Liver (tissue), 8 donors: ENCODE measurements at regions not wholly inside any gene's neighbourhood (a gene's known extent, or its start where the extent isn't known, plus 50 kb on each side); places are given as distances from the start of the nearest gene placed in this dataset.

Experiments
- DNase-seq: peaks from one replicate; pipeline ENCODE4 v3.0.0-alpha.2; 2017; ENCODE audit warnings: low spot score
- H3K27ac ChIP-seq, 2 donors: one replicate each; pipeline ENCODE4 v1.7.0; 2013; ENCODE audit warnings: inconsistent platforms in 2 of 2, low read length in 2 of 2, control low read depth in 1 of 2, low read depth in 1 of 2, mild to moderate bottlenecking in 1 of 2
- H3K27me3 ChIP-seq, 4 donors: one replicate each; pipeline versions ENCODE4 v1.6.1 to v1.7.0; 2013; ENCODE audit warnings: low read length in 3 of 4, inconsistent platforms in 1 of 4, mild to moderate bottlenecking in 1 of 4, moderate library complexity in 1 of 4; ENCODE audit not compliant: control insufficient read depth in 4 of 4, insufficient read depth in 4 of 4
- H3K36me3 ChIP-seq, 4 donors: one replicate each; pipeline versions ENCODE4 v1.6.1 to v1.7.0; 2013; ENCODE audit warnings: low read length in 3 of 4, mild to moderate bottlenecking in 3 of 4, low read depth in 1 of 4, moderate library complexity in 1 of 4; ENCODE audit not compliant: control insufficient read depth in 4 of 4, insufficient read depth in 3 of 4
- H3K4me1 ChIP-seq, 4 donors: one replicate each; pipeline versions ENCODE4 v1.6.1 to v1.7.0; 2013; ENCODE audit warnings: low read length in 3 of 4, mild to moderate bottlenecking in 3 of 4, moderate library complexity in 1 of 4; ENCODE audit not compliant: control insufficient read depth in 4 of 4, insufficient read depth in 4 of 4
- H3K4me3 ChIP-seq, 3 donors: one replicate each; pipeline versions ENCODE4 v1.6.1 to v1.7.0; 2013; ENCODE audit warnings: low read length in 3 of 3, control low read depth in 1 of 3, low read depth in 1 of 3, mild to moderate bottlenecking in 1 of 3
- H3K9ac ChIP-seq, 2 donors: one replicate each; pipeline ENCODE4 v1.7.0; 2013; ENCODE audit warnings: low read length in 2 of 2, mild to moderate bottlenecking in 2 of 2, moderate library complexity in 2 of 2, control low read depth in 1 of 2, low read depth in 1 of 2
- H3K9me3 ChIP-seq, 4 donors: one replicate each; pipeline versions ENCODE4 v1.6.1 to v1.7.0; 2013; ENCODE audit warnings: low read length in 3 of 4; ENCODE audit not compliant: control insufficient read depth in 4 of 4
- EGR1 ChIP-seq, 2 donors: IDR thresholded peaks; 2 replicates each; pipeline ENCODE4 v1.6.1; 2016 to 2018; ENCODE audit warnings: antibody characterized with exemption in 2 of 2, low read depth in 2 of 2
- FOXA1 ChIP-seq: IDR thresholded peaks from 2 replicates; pipeline ENCODE4 v1.6.1; 2016; ENCODE audit warnings: antibody characterized with exemption
- FOXA2 ChIP-seq: IDR thresholded peaks from 2 replicates; pipeline ENCODE4 v1.6.1; 2016; ENCODE audit warnings: antibody characterized with exemption
- GABPA ChIP-seq, 2 donors: IDR thresholded peaks in 1 of 2; conservative IDR thresholded peaks in 1 of 2; 2 replicates each; pipeline ENCODE4 v1.6.1; 2016; ENCODE audit warnings: antibody characterized with exemption in 2 of 2, mild to moderate bottlenecking in 1 of 2, moderate library complexity in 1 of 2
- HNF4A ChIP-seq, 2 donors: conservative IDR thresholded peaks; 2 replicates each; pipeline ENCODE4 v1.6.1; 2016; ENCODE audit warnings: antibody characterized with exemption in 2 of 2, mild to moderate bottlenecking in 2 of 2
- HNF4G ChIP-seq: IDR thresholded peaks from 2 replicates; pipeline ENCODE4 v1.6.1; 2016; ENCODE audit warnings: antibody characterized with exemption
- JUND ChIP-seq, 2 donors: IDR thresholded peaks; 2 replicates each; pipeline ENCODE4 v1.6.1; 2016; ENCODE audit warnings: antibody characterized with exemption in 2 of 2
- NR2F2 ChIP-seq: IDR thresholded peaks from 2 replicates; pipeline ENCODE4 v1.6.1; 2016; ENCODE audit warnings: antibody characterized with exemption
- RAD21 ChIP-seq, 2 donors: IDR thresholded peaks; 2 replicates each; pipeline ENCODE4 v1.6.1; 2016; ENCODE audit warnings: antibody characterized with exemption in 2 of 2, mild to moderate bottlenecking in 2 of 2
- RXRA ChIP-seq, 2 donors: IDR thresholded peaks; 2 replicates each; pipeline ENCODE4 v1.6.1; 2017 to 2018; ENCODE audit warnings: antibody characterized with exemption in 2 of 2, mild to moderate bottlenecking in 1 of 2
- SP1 ChIP-seq: IDR thresholded peaks from 2 replicates; pipeline ENCODE4 v1.6.1; 2018; ENCODE audit warnings: antibody characterized with exemption, mild to moderate bottlenecking
- TAF1 ChIP-seq: conservative IDR thresholded peaks from 2 replicates; pipeline ENCODE4 v1.6.1; 2016; ENCODE audit warnings: antibody characterized with exemption, mild to moderate bottlenecking
- YY1 ChIP-seq: IDR thresholded peaks from 2 replicates; pipeline ENCODE4 v1.6.1; 2016; ENCODE audit warnings: antibody characterized with exemption, mild to moderate bottlenecking
- WGBS: extraction: QIAGEN DNeasy Blood & Tissue Kit; methylation state at CpG from one replicate; pipeline ENCODE4 v1.1.7; 2013; 5-methylcytosine and 5-hydroxymethylcytosine counted together
- TF ChIP-seq, protein P1 (sequence below): IDR thresholded peaks from 2 replicates; pipeline ENCODE4 v1.6.1; 2016; ENCODE audit warnings: antibody characterized with exemption
- TF ChIP-seq, protein P2 (sequence below): IDR thresholded peaks from 2 replicates; pipeline ENCODE4 v1.6.1; 2016; ENCODE audit warnings: antibody characterized with exemption
- TF ChIP-seq, protein P3 (sequence below): fragments of 150-350 bp; IDR thresholded peaks from 2 replicates; pipeline ENCODE4 v1.5.1; 2017; ENCODE audit warnings: improper control_type of control experiment, low read depth, low read length; ENCODE audit not compliant: missing input control
- TF ChIP-seq, protein P4 (sequence below): IDR thresholded peaks from 2 replicates; pipeline ENCODE4 v1.6.1; 2016; ENCODE audit warnings: antibody characterized with exemption, mild to moderate bottlenecking
- TF ChIP-seq, protein P5 (sequence below): IDR thresholded peaks from 2 replicates; pipeline ENCODE4 v1.6.1; 2016; ENCODE audit warnings: antibody characterized with exemption
- donor health status: healthy.
- donor health status: healthy.
- donor health status: healthy.
- donor health status: healthy.
- donor health status: healthy.

DNA sequence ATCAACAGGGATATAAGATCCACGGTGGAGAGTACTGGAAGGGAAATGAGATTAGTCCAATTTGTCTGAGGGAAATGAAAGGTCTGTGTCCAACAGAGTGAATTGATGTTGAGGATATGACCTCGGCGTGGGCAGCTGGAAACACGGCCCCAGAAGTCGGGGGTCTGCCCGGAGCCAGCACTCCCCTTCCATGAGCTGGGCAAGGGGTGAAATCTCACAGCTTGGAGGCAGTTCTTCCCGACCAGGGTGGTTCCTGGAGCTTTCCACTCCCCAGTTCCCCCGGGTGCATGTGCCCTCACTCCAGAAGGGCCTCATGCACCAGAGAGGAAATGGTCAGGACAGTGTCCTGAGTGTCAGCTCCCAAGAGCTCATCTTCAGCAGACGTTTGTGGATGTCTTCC lies 264.7 kb upstream of the PPP2R2D start:
- H3K27ac ChIP-seq, result no peak overlapping the region
- no peak for TF ChIP-seq FOXA2
- TF ChIP-seq NR2F2, result no peak
- TF ChIP-seq, protein P1, sequence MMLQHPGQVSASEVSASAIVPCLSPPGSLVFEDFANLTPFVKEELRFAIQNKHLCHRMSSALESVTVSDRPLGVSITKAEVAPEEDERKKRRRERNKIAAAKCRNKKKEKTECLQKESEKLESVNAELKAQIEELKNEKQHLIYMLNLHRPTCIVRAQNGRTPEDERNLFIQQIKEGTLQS, result no peak
- TF ChIP-seq, protein P2, sequence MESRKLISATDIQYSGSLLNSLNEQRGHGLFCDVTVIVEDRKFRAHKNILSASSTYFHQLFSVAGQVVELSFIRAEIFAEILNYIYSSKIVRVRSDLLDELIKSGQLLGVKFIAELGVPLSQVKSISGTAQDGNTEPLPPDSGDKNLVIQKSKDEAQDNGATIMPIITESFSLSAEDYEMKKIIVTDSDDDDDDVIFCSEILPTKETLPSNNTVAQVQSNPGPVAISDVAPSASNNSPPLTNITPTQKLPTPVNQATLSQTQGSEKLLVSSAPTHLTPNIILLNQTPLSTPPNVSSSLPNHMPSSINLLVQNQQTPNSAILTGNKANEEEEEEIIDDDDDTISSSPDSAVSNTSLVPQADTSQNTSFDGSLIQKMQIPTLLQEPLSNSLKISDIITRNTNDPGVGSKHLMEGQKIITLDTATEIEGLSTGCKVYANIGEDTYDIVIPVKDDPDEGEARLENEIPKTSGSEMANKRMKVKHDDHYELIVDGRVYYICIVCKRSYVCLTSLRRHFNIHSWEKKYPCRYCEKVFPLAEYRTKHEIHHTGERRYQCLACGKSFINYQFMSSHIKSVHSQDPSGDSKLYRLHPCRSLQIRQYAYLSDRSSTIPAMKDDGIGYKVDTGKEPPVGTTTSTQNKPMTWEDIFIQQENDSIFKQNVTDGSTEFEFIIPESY, result no peak
- no peak for TF ChIP-seq JUND (IDR thresholded peaks at IDR 0.05)
- TF ChIP-seq YY1, result no peak
- no peak for TF ChIP-seq GABPA (IDR thresholded peaks at IDR 0.05 in 1 of 2, conservative IDR thresholded peaks at IDR 0.05 in 1 of 2)
- TF ChIP-seq, protein P3, sequence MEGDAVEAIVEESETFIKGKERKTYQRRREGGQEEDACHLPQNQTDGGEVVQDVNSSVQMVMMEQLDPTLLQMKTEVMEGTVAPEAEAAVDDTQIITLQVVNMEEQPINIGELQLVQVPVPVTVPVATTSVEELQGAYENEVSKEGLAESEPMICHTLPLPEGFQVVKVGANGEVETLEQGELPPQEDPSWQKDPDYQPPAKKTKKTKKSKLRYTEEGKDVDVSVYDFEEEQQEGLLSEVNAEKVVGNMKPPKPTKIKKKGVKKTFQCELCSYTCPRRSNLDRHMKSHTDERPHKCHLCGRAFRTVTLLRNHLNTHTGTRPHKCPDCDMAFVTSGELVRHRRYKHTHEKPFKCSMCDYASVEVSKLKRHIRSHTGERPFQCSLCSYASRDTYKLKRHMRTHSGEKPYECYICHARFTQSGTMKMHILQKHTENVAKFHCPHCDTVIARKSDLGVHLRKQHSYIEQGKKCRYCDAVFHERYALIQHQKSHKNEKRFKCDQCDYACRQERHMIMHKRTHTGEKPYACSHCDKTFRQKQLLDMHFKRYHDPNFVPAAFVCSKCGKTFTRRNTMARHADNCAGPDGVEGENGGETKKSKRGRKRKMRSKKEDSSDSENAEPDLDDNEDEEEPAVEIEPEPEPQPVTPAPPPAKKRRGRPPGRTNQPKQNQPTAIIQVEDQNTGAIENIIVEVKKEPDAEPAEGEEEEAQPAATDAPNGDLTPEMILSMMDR, result no peak
- TF ChIP-seq HNF4A (conservative IDR thresholded peaks at IDR 0.05), result no peak
- no peak for TF ChIP-seq SP1
- TF ChIP-seq TAF1, result no peak
- TF ChIP-seq FOXA1, result no peak
- no peak for TF ChIP-seq RAD21 (IDR thresholded peaks at IDR 0.05)
- TF ChIP-seq HNF4G, result no peak
- TF ChIP-seq, protein P4, sequence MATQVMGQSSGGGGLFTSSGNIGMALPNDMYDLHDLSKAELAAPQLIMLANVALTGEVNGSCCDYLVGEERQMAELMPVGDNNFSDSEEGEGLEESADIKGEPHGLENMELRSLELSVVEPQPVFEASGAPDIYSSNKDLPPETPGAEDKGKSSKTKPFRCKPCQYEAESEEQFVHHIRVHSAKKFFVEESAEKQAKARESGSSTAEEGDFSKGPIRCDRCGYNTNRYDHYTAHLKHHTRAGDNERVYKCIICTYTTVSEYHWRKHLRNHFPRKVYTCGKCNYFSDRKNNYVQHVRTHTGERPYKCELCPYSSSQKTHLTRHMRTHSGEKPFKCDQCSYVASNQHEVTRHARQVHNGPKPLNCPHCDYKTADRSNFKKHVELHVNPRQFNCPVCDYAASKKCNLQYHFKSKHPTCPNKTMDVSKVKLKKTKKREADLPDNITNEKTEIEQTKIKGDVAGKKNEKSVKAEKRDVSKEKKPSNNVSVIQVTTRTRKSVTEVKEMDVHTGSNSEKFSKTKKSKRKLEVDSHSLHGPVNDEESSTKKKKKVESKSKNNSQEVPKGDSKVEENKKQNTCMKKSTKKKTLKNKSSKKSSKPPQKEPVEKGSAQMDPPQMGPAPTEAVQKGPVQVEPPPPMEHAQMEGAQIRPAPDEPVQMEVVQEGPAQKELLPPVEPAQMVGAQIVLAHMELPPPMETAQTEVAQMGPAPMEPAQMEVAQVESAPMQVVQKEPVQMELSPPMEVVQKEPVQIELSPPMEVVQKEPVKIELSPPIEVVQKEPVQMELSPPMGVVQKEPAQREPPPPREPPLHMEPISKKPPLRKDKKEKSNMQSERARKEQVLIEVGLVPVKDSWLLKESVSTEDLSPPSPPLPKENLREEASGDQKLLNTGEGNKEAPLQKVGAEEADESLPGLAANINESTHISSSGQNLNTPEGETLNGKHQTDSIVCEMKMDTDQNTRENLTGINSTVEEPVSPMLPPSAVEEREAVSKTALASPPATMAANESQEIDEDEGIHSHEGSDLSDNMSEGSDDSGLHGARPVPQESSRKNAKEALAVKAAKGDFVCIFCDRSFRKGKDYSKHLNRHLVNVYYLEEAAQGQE, result no peak
- TF ChIP-seq, protein P5, sequence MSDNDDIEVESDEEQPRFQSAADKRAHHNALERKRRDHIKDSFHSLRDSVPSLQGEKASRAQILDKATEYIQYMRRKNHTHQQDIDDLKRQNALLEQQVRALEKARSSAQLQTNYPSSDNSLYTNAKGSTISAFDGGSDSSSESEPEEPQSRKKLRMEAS, result no peak
- TF ChIP-seq EGR1 (IDR thresholded peaks at IDR 0.05; ENCODE audit: low read depth in 2 of 2), result no peak
- no peak for TF ChIP-seq RXRA (IDR thresholded peaks at IDR 0.05)
- H3K4me1 ChIP-seq, result no peaks in the 10 kb centered on the region
- DNase-seq, result no peak
- peaks cover 0 to 3% (median 2%) of the 10 kb centered on the region in 4 donors for H3K27me3 ChIP-seq
- no peak overlapping the region for H3K4me3 ChIP-seq
- no peak overlapping the region for H3K9ac ChIP-seq
- no peaks in the 10 kb centered on the region for H3K36me3 ChIP-seq
- 69% methylated on average over 9 of the region's 9 CpGs for WGBS
- H3K9me3 ChIP-seq, result peaks cover 0 to 8% (median 1%) of the 10 kb centered on the region in 4 donors
